Small intestine (tissue), 7 donors: ENCODE measurements at regions not wholly inside any gene's neighbourhood (a gene's known extent, or its start where the extent isn't known, plus 50 kb on each side); places are given as distances from the start of the nearest gene placed in this dataset.
A peak's percentile ranks its signal among the peaks of the same experiment; 100 is the strongest.

Experiments
- DNase-seq, 2 donors: peaks; one replicate each; pipeline versions ENCODE4 v3.0.0 to v3.0.0-alpha.2; 2013
- FAIRE-seq: peaks from 2 replicates; lab custom pipeline; 2012; peaks lifted over from hg19 to GRCh38; lab: Jason Lieb, UNC
- H3K27ac ChIP-seq, 3 donors: one replicate each; pipeline ENCODE4 v1.5.1; 2013; ENCODE audit warnings: low read length in 2 of 3, mild to moderate bottlenecking in 2 of 3, control low read depth in 1 of 3, inconsistent platforms in 1 of 3, low read depth in 1 of 3, moderate library complexity in 1 of 3
- H3K27me3 ChIP-seq, 3 donors: one replicate each; pipeline ENCODE4 v1.6.1; 2013; ENCODE audit warnings: low read length in 3 of 3, inconsistent platforms in 1 of 3; ENCODE audit not compliant: control insufficient read depth in 3 of 3, insufficient read depth in 3 of 3
- H3K36me3 ChIP-seq, 3 donors: one replicate each; pipeline ENCODE4 v1.6.1; 2013; ENCODE audit warnings: low read length in 3 of 3, inconsistent platforms in 1 of 3, low read depth in 1 of 3, mild to moderate bottlenecking in 1 of 3, moderate library complexity in 1 of 3; ENCODE audit not compliant: control insufficient read depth in 3 of 3, insufficient read depth in 2 of 3
- H3K4me1 ChIP-seq, 3 donors: one replicate each; pipeline ENCODE4 v1.6.1; 2013; ENCODE audit warnings: low read length in 2 of 3, inconsistent platforms in 1 of 3, low read depth in 1 of 3, mild to moderate bottlenecking in 1 of 3, moderate library complexity in 1 of 3; ENCODE audit not compliant: control insufficient read depth in 3 of 3, insufficient read depth in 2 of 3
- H3K4me3 ChIP-seq, 3 donors: one replicate each; pipeline ENCODE4 v1.5.1; 2013; ENCODE audit warnings: low read length in 3 of 3, control low read depth in 1 of 3, inconsistent platforms in 1 of 3, low read depth in 1 of 3, mild to moderate bottlenecking in 1 of 3, moderate library complexity in 1 of 3
- H3K9me3 ChIP-seq, 2 donors: one replicate each; pipeline ENCODE4 v1.6.1; 2013; ENCODE audit warnings: low read depth in 1 of 2, low read length in 1 of 2; ENCODE audit not compliant: control insufficient read depth in 2 of 2, insufficient read depth in 1 of 2
- WGBS, 3 donors: extraction: QIAGEN DNeasy Blood & Tissue Kit; methylation state at CpG; one replicate each; pipeline ENCODE4 v1.1.7; 2013; 5-methylcytosine and 5-hydroxymethylcytosine counted together
- donor health status: healthy with polysubstance abuse.
- donor health status: control.
- donor health status: control.
- donor health status: Bipolar disorder and iron deficiency.
- donor health status: healthy.

- Histone ChIP-seq H3K4me3 (no peak overlapping the region), H3K27me3 (no peaks in the 10 kb centered on the region), H3K36me3 (no peaks in the 10 kb centered on the region), H3K27ac (no peak overlapping the region), H3K9me3 (no peaks in the 10 kb centered on the region), H3K4me1 (no peaks in the 10 kb centered on the region)
- WGBS, 3 donors = 83 to 92% (median 91%) methylated on average over 3 of the region's 3 CpGs
- DNase-seq (no peak), FAIRE-seq (no peak)
Observed at GRCh38 chr6:22218410-22218809, 78.4 kb downstream of the PRL start.

GRCh38 chr6:22219925-22220324 is 76.9 kb downstream of the PRL start:
- FAIRE-seq (no peak), DNase-seq (no peak)

GRCh38 chr6:22221211-22221610 is 75.6 kb downstream of the PRL start:
- Histone ChIP-seq H3K4me3 (no peak overlapping the region), H3K27ac (no peak overlapping the region), H3K27me3 (no peaks in the 10 kb centered on the region), H3K4me1 (no peaks in the 10 kb centered on the region), H3K36me3 (no peaks in the 10 kb centered on the region), H3K9me3 (no peaks in the 10 kb centered on the region)
- WGBS, 3 donors = 27 to 63% (median 40%) methylated on average over 4 of the region's 4 CpGs
- FAIRE-seq = no peak
- DNase-seq = peak in 1 of 2 donors; percentile 5

More at GRCh38 chr6:22219925-22220324, 76.9 kb downstream of the PRL start:
- Histone ChIP-seq H3K4me3 (no peak overlapping the region), H3K4me1 (no peaks in the 10 kb centered on the region), H3K36me3 (no peaks in the 10 kb centered on the region), H3K27ac (no peak overlapping the region), H3K9me3 (no peaks in the 10 kb centered on the region), H3K27me3 (no peaks in the 10 kb centered on the region)
- WGBS, 3 donors = 75 to 84% (median 81%) methylated on average over 6 of the region's 6 CpGs

GRCh38 chr6:22221630-22222029 is 75.2 kb downstream of the PRL start:
- Histone ChIP-seq H3K27ac (no peak overlapping the region), H3K36me3 (no peaks in the 10 kb centered on the region), H3K4me1 (no peaks in the 10 kb centered on the region), H3K4me3 (no peak overlapping the region), H3K9me3 (no peaks in the 10 kb centered on the region), H3K27me3 (no peaks in the 10 kb centered on the region)
- DNase-seq (no peak), FAIRE-seq (no peak)
- whole genome bisulfite sequencing, 3 donors = 78 to 89% (median 79%) methylated on average over 3 of the region's 3 CpGs

- no peak for DNase-seq
- H3K27ac ChIP-seq = no peak overlapping the region
- H3K9me3 ChIP-seq = no peaks in the 10 kb centered on the region
- H3K4me3 ChIP-seq = no peak overlapping the region
- H3K36me3 ChIP-seq = no peaks in the 10 kb centered on the region
- no peaks in the 10 kb centered on the region for H3K27me3 ChIP-seq
- FAIRE-seq = no peak
- 91 to 94% (median 94%) methylated on average over 6 of the region's 6 CpGs for WGBS, 3 donors
- no peaks in the 10 kb centered on the region for H3K4me1 ChIP-seq
Observed at GRCh38 chr6:22222469-22222868, 74.4 kb downstream of the PRL start.

- H3K9me3 ChIP-seq = no peaks in the 10 kb centered on the region
- H3K36me3 ChIP-seq = no peaks in the 10 kb centered on the region
- no peaks in the 10 kb centered on the region for H3K27me3 ChIP-seq
- no peak overlapping the region for H3K4me3 ChIP-seq
- WGBS, 3 donors = 58 to 65% (median 63%) methylated on average over 2 of the region's 2 CpGs
- no peak for FAIRE-seq
- no peaks in the 10 kb centered on the region for H3K4me1 ChIP-seq
- no peak for DNase-seq
- H3K27ac ChIP-seq = no peak overlapping the region
Observed at GRCh38 chr6:22227824-22228610, 68.8 kb downstream of the PRL start.

GRCh38 chr6:22231050-22231449 is 65.8 kb downstream of the PRL start:
- FAIRE-seq (no peak), DNase-seq (no peak)
- 81 to 90% (median 85%) methylated on average over 7 of the region's 7 CpGs for WGBS, 3 donors
- no peak overlapping the region for H3K4me3 ChIP-seq
- no peaks in the 10 kb centered on the region for H3K4me1 ChIP-seq
- H3K27me3 ChIP-seq = no peaks in the 10 kb centered on the region
- H3K27ac ChIP-seq = no peak overlapping the region
- H3K9me3 ChIP-seq = no peaks in the 10 kb centered on the region
- H3K36me3 ChIP-seq = no peaks in the 10 kb centered on the region

GRCh38 chr6:22231616-22232015 is 65.2 kb downstream of the PRL start:
- no peaks in the 10 kb centered on the region for H3K4me1 ChIP-seq
- H3K9me3 ChIP-seq = no peaks in the 10 kb centered on the region
- no peaks in the 10 kb centered on the region for H3K27me3 ChIP-seq
- DNase-seq = no peak
- no peak for FAIRE-seq
- H3K27ac ChIP-seq = no peak overlapping the region
- no peak overlapping the region for H3K4me3 ChIP-seq
- no peaks in the 10 kb centered on the region for H3K36me3 ChIP-seq
- 81 to 87% (median 85%) methylated on average over 4 of the region's 4 CpGs for WGBS, 3 donors
